ENCODE measurements at regions not wholly inside any gene's neighbourhood (a gene's known extent, or its start where the extent isn't known, plus 50 kb on each side); places are given as distances from the start of the nearest gene placed in this dataset.
"Not testable (repeated sequence)": the region's sequence is repeated elsewhere in the genome, so short reads cannot be mapped to it uniquely, and the experiment has no call there.

- not testable (repeated sequence) for TF ChIP-seq YY1 (IDR thresholded peaks at IDR 0.05; ENCODE audit: insufficient read depth, insufficient read length); SUZ12 (IDR thresholded peaks at IDR 0.05; ENCODE audit: extremely low read depth, insufficient read depth, insufficient read length)
Measured at GRCh38 chr4:9102471-9103147, 67.6 kb upstream of the FAM90A26 start.
